GM18499 (cell line): ENCODE measurements at regions not wholly inside any gene's neighbourhood (a gene's known extent, or its start where the extent isn't known, plus 50 kb on each side); places are given as distances from the start of the nearest gene placed in this dataset.
"Not testable (repeated sequence)": the region's sequence is repeated elsewhere in the genome, so short reads cannot be mapped to it uniquely, and the experiment has no call there.

Experiments used
- ATAC-seq: cut with Tn5 transposase; IDR thresholded peaks from one replicate; pipeline ENCODE4 v1.9.1; 2021; ENCODE audit warnings: moderate number of reproducible peaks; ENCODE audit not compliant: insufficient read depth, unreplicated experiment

- ATAC-seq: no peak
Measured at GRCh38 chr5:67730917-67731474, 484.6 kb upstream of the PIK3R1 start.

GRCh38 chr5:67728326-67728890, 487.1 kb upstream of the PIK3R1 start:
- no peak for ATAC-seq

DNA sequence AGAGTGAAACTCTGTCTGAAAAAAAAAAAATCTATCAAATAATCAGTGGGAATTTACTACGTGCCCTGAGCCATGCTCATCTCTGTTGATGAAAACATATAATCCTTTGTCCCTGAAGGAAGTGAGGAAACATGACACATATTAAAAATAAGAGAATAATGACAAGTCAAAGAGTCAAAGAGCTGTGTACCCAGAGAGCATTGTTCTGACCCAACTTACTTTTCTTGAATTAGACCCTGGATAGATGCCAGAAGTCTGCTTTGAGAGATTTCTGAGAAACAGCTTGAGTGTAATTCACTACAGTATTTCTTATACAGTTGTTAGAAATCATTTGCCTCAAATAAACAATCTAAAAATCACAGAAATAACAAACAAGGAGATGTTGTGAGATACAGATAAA, 490.0 kb upstream of the PIK3R1 start:
- ATAC-seq: no peak

- no peak for ATAC-seq
Measured at GRCh38 chr5:67724412-67725135, 491.0 kb upstream of the PIK3R1 start.

- no peak for ATAC-seq
Measured at GRCh38 chr5:67723873-67724272, 491.7 kb upstream of the PIK3R1 start.

- ATAC-seq: not testable (repeated sequence)
Measured at GRCh38 chr5:67722582-67722981, 493.0 kb upstream of the PIK3R1 start.

DNA sequence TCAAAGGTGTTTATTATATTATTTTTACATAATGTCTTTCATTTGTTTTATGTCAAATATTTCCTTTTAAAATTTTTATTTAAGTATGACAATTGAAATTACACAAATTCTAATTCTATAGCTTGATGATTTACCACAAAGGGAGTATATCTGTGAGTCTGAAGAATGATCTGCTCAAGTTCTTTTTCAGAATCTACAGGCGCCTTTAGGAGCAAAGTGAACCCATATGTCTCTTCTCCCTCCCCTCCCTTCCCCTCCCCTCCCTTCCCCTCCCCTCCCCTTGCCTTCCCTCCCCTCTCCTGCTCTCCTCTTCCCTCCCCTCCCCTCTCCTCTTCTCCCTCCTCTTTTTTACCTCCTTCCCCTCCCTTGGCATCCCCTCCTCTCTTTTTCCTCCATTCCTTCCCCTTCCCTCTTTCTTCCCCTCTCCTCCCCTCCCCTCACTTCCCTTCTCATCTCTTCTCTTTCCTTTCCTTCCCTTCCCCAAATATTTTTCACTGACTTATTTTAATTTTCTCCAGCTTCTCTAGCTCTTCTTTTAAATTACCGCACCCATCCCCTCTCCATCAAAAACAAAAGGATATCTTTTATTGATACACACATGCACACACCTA, 495.3 kb upstream of the PIK3R1 start:
- no peak for ATAC-seq

DNA sequence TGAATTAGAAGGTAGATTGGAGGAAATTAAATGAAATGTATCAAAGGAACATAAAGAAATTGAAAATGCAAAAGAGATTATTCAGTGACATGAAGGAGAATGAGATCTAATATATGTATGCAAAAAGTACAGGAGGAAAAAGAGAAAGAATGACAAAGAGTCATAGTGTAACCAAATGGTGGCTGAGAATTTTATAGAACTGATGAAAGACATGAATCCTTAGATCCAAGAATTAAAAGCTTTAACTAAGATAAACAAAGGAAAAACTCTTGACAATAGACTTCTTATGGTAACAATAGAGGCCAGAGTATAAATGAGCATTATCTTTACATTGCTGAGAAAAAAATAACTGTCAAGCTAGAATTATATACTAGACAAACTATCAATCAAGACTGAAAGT, 505.4 kb upstream of the CD180 start:
- no peak for ATAC-seq

DNA sequence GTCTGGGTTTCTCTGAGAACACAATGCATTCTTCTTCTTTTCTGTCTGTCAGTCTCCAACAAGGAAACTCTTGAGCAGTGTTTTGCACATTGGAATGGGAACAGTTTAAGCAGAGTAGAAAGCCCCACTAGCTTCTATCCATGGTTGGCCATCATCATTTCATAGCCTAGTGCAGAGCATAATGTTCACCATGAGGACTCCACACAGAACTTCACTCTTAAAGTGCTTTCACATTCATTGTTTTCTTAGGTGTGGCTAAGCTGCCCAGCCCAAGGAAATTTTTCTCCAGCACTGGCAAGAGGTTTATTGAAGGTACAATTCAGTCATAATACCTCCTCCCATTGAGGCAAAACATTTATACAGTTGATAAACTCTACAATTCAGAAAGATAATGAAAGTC, 503.0 kb upstream of the CD180 start:
- no peak for ATAC-seq

GRCh38 chr5:67696446-67696845, 499.8 kb upstream of the CD180 start:
- ATAC-seq: no peak

DNA sequence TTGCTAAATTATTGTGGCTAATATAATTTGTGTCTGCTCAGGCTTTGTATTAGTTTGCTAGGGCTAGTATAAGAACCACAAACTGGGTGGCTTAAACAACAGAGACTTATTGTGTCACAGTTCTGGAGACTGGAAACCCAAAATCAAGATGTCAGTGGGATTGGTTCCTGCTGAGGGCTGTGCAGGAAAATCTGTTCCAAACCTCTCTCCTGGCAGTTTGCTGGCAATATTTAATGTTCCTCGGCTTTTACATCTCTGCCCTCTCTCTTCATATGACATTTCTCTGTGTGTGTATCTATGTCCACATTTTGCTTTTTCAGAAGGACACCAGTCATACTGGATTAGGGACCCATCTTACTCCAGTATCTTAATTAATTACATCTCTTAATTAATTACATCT, 498.8 kb upstream of the CD180 start:
- no peak for ATAC-seq

GRCh38 chr5:67694810-67695191, 498.2 kb upstream of the CD180 start:
- ATAC-seq: no peak

DNA sequence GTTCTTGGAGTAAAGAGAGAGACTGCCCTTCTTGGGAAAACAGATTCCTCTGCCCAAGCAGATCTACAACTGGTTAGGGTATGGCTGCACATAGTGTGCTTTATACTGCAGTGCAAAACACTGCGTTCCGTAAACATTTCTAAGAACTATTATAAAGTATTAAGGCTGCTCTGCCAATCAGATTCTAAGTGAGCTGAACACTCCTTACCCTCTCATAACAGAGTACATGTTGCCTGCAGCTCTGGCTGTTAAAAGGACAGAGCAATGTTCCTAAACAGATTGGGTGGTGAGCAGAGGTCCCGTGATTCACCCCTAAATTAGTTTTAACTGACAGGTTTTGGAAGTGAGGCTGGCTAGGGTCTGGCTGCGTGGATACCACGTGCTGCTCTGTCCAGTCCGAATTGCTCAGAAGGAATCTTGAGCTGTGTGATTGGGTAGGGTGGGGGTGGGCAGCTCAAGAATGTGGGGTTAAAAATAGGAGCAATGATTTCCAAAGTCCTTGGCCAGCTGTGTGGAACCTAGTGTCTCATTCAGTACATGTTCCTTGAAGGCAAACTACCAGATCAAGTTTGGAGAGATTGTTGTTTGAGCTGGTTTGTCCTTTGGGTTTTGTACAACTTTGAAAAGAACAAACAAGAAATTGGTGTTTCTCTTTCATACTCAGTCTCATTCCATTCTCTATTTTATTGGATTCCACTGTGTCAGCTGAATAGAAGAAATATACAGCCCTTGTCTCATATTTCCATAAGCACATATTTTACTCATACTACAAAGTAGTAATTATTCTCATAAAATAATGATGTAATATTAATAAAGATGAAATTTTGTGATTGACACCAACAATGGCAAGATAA, 497.6 kb upstream of the CD180 start:
- ATAC-seq: no peak

DNA sequence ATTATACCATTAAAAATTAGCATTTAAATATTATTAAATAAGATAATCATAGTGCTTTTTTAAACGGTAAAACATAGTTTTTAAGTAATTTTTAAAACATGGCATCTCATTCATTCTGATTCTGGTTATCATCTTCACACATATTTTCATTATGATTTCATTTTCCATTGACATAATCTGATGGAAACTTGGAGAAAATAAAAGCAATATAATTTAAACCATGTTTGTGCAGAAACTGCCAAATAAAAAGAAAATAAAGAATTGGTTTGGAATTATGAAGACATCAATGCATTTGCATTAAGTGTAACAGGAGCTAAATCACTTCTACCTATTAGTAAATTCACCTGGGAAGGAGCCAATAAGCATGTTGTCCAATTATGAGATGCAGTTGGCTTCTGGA, 490.1 kb upstream of the CD180 start:
- ATAC-seq: no peak

DNA sequence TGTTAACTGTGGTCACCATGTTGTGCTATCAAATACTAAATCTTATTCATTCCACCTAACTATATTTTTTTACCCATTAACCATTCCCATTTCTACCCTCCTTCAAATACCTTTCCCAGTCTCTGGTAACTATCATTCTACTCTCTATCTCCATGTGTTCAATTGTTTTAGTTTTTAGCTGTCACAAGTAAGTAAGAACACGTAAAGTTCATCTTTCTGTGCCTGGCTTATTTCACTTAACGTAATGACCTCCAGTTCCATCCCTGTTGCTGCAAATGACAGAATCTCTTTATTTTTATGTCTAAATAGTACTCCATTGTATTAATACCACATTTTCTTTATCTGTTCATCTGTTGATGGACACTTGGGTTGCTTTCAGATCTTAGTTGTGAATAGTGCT, 485.1 kb upstream of the CD180 start:
- no peak for ATAC-seq

GRCh38 chr5:67680099-67680498, 483.5 kb upstream of the CD180 start:
- ATAC-seq: no peak

GRCh38 chr5:67679184-67679841, 482.7 kb upstream of the CD180 start:
- ATAC-seq: no peak

DNA sequence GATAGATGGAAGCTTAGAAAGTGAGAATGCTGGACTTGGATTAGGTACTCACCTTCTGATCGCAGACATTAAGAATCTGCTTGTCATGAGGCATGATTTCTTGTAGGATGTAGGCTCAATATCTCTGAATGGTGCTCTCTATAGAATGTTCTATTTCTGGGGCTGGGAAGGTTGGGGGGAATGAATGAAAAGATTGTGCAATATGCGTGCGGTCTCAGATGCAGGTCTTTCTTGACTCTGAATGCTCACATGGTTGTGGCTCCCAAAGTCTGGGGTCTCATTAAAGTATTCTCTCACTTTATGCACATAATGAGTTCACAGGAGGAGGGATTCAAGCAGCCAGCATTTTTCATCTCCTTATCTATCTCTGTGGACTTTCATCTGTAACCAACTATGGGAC, 482.0 kb upstream of the CD180 start:
- ATAC-seq: no peak

- no peak for ATAC-seq
Measured at GRCh38 chr5:67677422-67677970, 480.9 kb upstream of the CD180 start.

GRCh38 chr5:67676863-67677262, 480.3 kb upstream of the CD180 start:
- ATAC-seq: no peak
